ENCODE measurements at regions not wholly inside any gene's neighbourhood (a gene's known extent, or its start where the extent isn't known, plus 50 kb on each side); places are given as distances from the start of the nearest gene placed in this dataset.

DNA sequence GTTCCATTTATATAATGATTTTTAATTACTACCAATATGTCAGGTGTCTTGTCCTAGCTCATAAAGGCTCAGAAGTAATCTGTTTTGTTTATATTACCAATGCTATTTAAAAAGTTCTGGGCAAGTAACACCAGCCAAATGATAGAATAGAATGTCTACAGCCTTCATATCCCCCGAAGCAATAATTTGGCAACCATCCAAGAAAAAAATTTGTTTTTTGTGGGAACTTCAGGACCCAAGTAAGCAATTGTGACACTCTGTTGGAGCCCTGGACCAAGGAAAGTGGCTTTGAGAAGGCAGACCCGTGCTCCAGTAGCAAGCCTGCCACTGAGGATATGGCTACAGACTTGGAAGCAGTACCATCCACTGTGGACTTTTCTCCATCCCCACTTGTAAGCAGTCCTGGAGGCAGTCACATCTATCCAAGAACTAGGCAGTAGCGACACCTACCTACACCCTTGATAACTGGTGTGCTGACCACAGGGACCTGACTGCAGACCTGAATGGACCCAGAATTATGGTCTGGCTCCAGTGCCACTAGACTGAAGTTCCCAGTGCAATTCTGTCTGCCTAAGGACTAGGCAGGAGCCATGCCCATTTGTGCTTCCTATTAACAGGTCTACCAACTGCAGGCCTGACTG is 870.7 kb upstream of the ADGRL2 start:
- TF ChIP-seq, protein P1, sequence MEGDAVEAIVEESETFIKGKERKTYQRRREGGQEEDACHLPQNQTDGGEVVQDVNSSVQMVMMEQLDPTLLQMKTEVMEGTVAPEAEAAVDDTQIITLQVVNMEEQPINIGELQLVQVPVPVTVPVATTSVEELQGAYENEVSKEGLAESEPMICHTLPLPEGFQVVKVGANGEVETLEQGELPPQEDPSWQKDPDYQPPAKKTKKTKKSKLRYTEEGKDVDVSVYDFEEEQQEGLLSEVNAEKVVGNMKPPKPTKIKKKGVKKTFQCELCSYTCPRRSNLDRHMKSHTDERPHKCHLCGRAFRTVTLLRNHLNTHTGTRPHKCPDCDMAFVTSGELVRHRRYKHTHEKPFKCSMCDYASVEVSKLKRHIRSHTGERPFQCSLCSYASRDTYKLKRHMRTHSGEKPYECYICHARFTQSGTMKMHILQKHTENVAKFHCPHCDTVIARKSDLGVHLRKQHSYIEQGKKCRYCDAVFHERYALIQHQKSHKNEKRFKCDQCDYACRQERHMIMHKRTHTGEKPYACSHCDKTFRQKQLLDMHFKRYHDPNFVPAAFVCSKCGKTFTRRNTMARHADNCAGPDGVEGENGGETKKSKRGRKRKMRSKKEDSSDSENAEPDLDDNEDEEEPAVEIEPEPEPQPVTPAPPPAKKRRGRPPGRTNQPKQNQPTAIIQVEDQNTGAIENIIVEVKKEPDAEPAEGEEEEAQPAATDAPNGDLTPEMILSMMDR (IDR thresholded peaks at IDR 0.05; ENCODE audit: borderline replicate concordance), result no peak
- Histone ChIP-seq H3K4me3 (no peak overlapping the region), H3K27ac (replicated peaks) (no peak overlapping the region), H3K4me1 (no peaks in the 10 kb centered on the region), H3K9me3 (replicated peaks) (peaks cover 38% of the 10 kb centered on the region), H3K36me3 (no peaks in the 10 kb centered on the region), H3K27me3 (ENCODE audit: low read depth) (no peaks in the 10 kb centered on the region)
- DNase-seq, result no peak
- intact Hi-C loops (cut with micrococcal nuclease), result no loop called here

DNA sequence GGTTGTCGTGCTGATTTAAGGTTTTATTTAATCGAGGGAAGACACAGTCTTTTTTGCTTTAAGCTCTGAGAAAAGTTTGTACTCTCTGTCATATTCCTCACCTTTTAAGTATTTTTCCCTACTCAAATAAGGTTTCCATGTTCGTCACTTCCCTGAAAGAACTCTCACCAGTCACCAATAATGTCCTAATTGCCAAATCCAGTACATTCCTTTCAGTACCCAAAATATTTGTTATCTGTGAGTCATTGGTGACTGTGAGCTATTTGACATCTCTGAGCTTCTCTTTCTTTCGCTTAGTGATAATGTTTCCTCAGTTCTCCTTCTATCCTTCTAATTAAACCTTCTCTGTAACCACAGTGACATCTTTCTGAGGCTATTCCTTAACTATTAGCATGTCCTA is 874.2 kb upstream of the ADGRL2 start:
- Histone ChIP-seq H3K27ac (replicated peaks) (no peak overlapping the region), H3K4me1 (no peaks in the 10 kb centered on the region), H3K36me3 (no peaks in the 10 kb centered on the region), H3K4me3 (no peak overlapping the region), H3K9me3 (replicated peaks) (peaks cover 20% of the 10 kb centered on the region), H3K27me3 (ENCODE audit: low read depth) (no peaks in the 10 kb centered on the region)
- no peak for DNase-seq
- TF ChIP-seq, protein P1 (IDR thresholded peaks at IDR 0.05; ENCODE audit: borderline replicate concordance), result no peak
- intact Hi-C loops (cut with micrococcal nuclease), result no loop called here

DNA sequence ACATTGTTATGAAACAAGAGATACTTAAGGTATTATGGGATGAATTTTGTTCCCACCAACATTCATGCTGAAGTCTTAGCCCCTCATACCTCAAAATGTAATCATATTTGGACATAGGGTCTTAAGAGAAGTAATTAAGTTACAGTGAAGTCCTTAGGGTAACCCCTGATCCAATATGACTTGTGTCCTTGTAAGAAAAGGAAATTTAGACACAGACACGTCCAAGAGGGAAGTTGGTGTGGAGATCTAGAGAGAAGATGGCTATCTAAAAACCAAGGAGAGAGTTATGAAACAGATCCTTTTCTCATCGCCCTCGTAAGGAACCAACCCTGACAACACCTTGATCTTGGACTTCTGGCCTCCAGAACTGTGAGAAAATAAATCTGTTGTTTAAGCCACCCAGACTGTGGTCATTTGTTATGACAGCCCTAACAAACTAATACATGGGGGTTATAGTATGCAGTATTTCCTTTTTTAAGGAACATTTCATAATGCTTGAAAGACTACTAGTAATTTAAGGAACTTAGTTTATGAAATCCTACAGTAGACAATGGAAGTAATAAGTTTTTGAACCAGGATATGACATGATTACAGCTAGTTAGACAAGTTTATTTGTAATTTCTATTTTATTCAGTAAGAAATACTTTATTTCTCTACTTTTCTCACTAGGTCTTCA is 875.5 kb upstream of the ADGRL2 start:
- no peaks in the 10 kb centered on the region for H3K4me1 ChIP-seq
- H3K27ac ChIP-seq (replicated peaks), result no peak overlapping the region
- no peak for DNase-seq
- TF ChIP-seq, protein P1 (IDR thresholded peaks at IDR 0.05; ENCODE audit: borderline replicate concordance), result no peak
- no peaks in the 10 kb centered on the region for H3K36me3 ChIP-seq
- no peaks in the 10 kb centered on the region for H3K27me3 ChIP-seq (ENCODE audit: low read depth)
- intact Hi-C loops (cut with micrococcal nuclease), result no loop called here
- peaks cover 7% of the 10 kb centered on the region for H3K9me3 ChIP-seq (replicated peaks)
- no peak overlapping the region for H3K4me3 ChIP-seq

DNA sequence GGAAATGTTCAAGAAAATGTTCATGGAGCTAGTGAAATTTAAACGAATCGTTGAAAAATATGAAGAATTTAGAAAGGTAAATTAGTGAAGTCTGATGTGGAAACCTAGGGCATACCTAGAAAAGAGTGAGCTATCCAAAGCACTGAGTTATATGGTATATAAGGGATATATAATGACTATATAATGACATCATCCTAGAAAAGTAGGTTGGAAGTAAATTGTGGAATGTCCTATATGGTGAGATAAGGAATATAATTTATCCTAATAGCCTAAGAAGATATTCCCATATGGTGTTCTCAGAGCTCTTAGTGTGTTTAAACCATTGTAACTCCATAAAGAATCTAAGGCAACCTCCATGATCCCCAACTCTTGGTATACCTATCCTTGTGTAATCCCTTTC is 876.4 kb upstream of the ADGRL2 start:
- TF ChIP-seq, protein P1 (IDR thresholded peaks at IDR 0.05; ENCODE audit: borderline replicate concordance), result no peak
- no peak for DNase-seq
- no peak overlapping the region for H3K27ac ChIP-seq (replicated peaks)
- H3K36me3 ChIP-seq, result no peaks in the 10 kb centered on the region
- H3K27me3 ChIP-seq (ENCODE audit: low read depth), result no peaks in the 10 kb centered on the region
- intact Hi-C loops (cut with micrococcal nuclease), result no loop called here
- H3K4me1 ChIP-seq, result no peaks in the 10 kb centered on the region
- H3K4me3 ChIP-seq, result no peak overlapping the region
- H3K9me3 ChIP-seq (replicated peaks), result no peaks in the 10 kb centered on the region

- TF ChIP-seq, protein P1 (IDR thresholded peaks at IDR 0.05; ENCODE audit: borderline replicate concordance), result no peak
Measured at GRCh38 chr1:80922906-80923305, 877.8 kb upstream of the ADGRL2 start.

More at GRCh38 chr1:80922906-80923305, 877.8 kb upstream of the ADGRL2 start:
- Histone ChIP-seq H3K27me3 (ENCODE audit: low read depth) (no peaks in the 10 kb centered on the region), H3K27ac (replicated peaks) (no peak overlapping the region), H3K4me1 (no peaks in the 10 kb centered on the region), H3K36me3 (no peaks in the 10 kb centered on the region), H3K9me3 (replicated peaks) (no peaks in the 10 kb centered on the region), H3K4me3 (no peak overlapping the region)
- intact Hi-C loops (cut with micrococcal nuclease), result no loop called here
- DNase-seq, result no peak
